Keratinocyte (primary cell): ENCODE measurements at regions not wholly inside any gene's neighbourhood (a gene's known extent, or its start where the extent isn't known, plus 50 kb on each side); places are given as distances from the start of the nearest gene placed in this dataset.

Experiments
- DNase-seq: peaks from one replicate; pipeline ENCODE4 v3.0.0-alpha.2; 2011; ENCODE audit warnings: low read depth, missing footprints, low spot score
- FAIRE-seq: peaks from 2 replicates; lab custom pipeline; 2011; peaks lifted over from hg19 to GRCh38; lab: Jason Lieb, UNC
- H2AFZ ChIP-seq: 2 replicates; pipeline ENCODE4 v1.6.0; 2012; ENCODE audit warnings: low read length, control low read depth, inconsistent platforms; ENCODE audit not compliant: control insufficient read depth
- H3K27ac ChIP-seq: 2 replicates; pipeline ENCODE4 v1.5.1; 2011; ENCODE audit warnings: low read length; ENCODE audit not compliant: control insufficient read depth, insufficient read depth
- H3K27me3 ChIP-seq: 3 replicates; pipeline ENCODE4 v1.6.0; 2011; ENCODE audit warnings: low read length; ENCODE audit not compliant: control insufficient read depth, insufficient read depth; ENCODE audit errors: extremely low read depth
- H3K36me3 ChIP-seq, 2 experiments: 2 replicates in 1 of 2; 3 replicates in 1 of 2; pipeline ENCODE4 v1.5.1; 2011; ENCODE audit warnings: low read length in 2 of 2, mild to moderate bottlenecking in 1 of 2; ENCODE audit not compliant: control insufficient read depth in 2 of 2, insufficient read depth in 2 of 2; ENCODE audit errors: extremely low read depth in 1 of 2
- H3K4me1 ChIP-seq: 3 replicates; pipeline ENCODE4 v1.5.1; 2011; ENCODE audit warnings: low read length; ENCODE audit not compliant: control insufficient read depth, insufficient read depth; ENCODE audit errors: extremely low read depth
- H3K4me2 ChIP-seq: 3 replicates; pipeline ENCODE4 v1.6.0; 2011; ENCODE audit warnings: low read depth, low read length; ENCODE audit not compliant: control insufficient read depth, insufficient read depth; ENCODE audit errors: extremely low read depth
- H3K4me3 ChIP-seq, 3 experiments: fragments of 200-600 bp in 1 of 3; sonication (generic) in 1 of 3; 2 replicates in 2 of 3; 3 replicates in 1 of 3; pipeline ENCODE4 v1.5.1; 2011 to 2016; ENCODE audit warnings: low read length in 3 of 3, mild to moderate bottlenecking in 3 of 3, control low read depth in 2 of 3, inconsistent platforms in 1 of 3, low read depth in 1 of 3, mixed read lengths in 1 of 3, mixed run types in 1 of 3, moderate library complexity in 1 of 3; ENCODE audit not compliant: control insufficient read depth in 2 of 3, insufficient read depth in 2 of 3; ENCODE audit errors: extremely low read depth in 1 of 3
- H3K79me2 ChIP-seq: 2 replicates; pipeline ENCODE4 v1.6.0; 2012; ENCODE audit warnings: low read length; ENCODE audit not compliant: control insufficient read depth, insufficient read depth
- H3K9ac ChIP-seq: 3 replicates; pipeline ENCODE4 v1.6.0; 2011; ENCODE audit warnings: low read length; ENCODE audit not compliant: control insufficient read depth, insufficient read depth; ENCODE audit errors: extremely low read depth
- H3K9me1 ChIP-seq: 3 replicates; pipeline ENCODE4 v1.6.0; 2011; ENCODE audit warnings: low read length; ENCODE audit not compliant: control insufficient read depth, insufficient read depth; ENCODE audit errors: extremely low read depth
- H3K9me3 ChIP-seq: 2 replicates; pipeline ENCODE4 v1.5.1; 2012; ENCODE audit warnings: low read depth, low read length; ENCODE audit not compliant: control insufficient read depth
- H4K20me1 ChIP-seq: 3 replicates; pipeline ENCODE4 v1.6.0; 2011; ENCODE audit warnings: low read length; ENCODE audit not compliant: control insufficient read depth, insufficient read depth; ENCODE audit errors: extremely low read depth
- EZH2 ChIP-seq: IDR thresholded peaks from one replicate; pipeline ENCODE4 v1.6.1; 2012; ENCODE audit warnings: inconsistent platforms, mild to moderate bottlenecking, low read length, moderate library complexity
- dilution Hi-C: fragments of 300-500 bp; cut with MboI; formaldehyde crosslinking; loops from one replicate; pipeline ENCODE4 v1.7.0; 2020; ENCODE audit warnings: low sequenced_read_pairs; ENCODE audit not compliant: extremely low pct_ligation_motif_present
- TF ChIP-seq, protein P1 (sequence below), 3 experiments: IDR thresholded peaks in 1 of 3; conservative IDR thresholded peaks in 1 of 3; optimal IDR thresholded peaks in 1 of 3; 2 replicates in 2 of 3; 3 replicates in 1 of 3; pipeline versions ENCODE3 to v1.5.1; 2011; ENCODE audit warnings: low read length in 3 of 3, mild to moderate bottlenecking in 3 of 3, moderate library complexity in 2 of 3, control low read depth in 1 of 3, inconsistent platforms in 1 of 3; ENCODE audit not compliant: insufficient read depth in 2 of 3; ENCODE audit errors: extremely low read depth in 1 of 3

DNA sequence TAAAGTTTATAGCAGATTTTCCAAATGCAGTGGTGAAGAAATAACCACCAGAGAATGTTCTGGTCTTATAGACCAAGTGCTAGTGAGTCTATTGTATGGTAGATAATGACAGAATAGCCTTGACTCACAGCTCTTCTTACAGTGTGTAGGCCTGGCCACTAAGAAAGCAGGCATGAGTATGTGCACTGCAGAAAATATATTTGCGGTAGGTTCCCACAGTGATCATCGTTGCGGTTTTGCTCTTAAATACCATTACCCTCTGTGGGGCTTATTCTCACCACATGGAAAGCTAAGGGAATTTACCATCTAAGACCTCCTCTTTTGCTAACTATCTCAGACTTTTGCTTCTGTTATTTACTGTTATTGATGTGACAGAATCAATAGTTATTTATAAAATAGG is 212.3 kb upstream of the SYNDIG1 start:
- Histone ChIP-seq H3K36me3 (no peaks in the 10 kb centered on the region), H3K27me3 (no peaks in the 10 kb centered on the region), H3K9me1 (no peaks in the 10 kb centered on the region), H3K4me3 (no peak overlapping the region), H3K4me2 (no peak overlapping the region), H3K27ac (no peak overlapping the region), H2AFZ (no peak overlapping the region), H3K4me1 (no peaks in the 10 kb centered on the region), H3K9ac (no peak overlapping the region), H3K9me3 (no peaks in the 10 kb centered on the region), H4K20me1 (no peaks in the 10 kb centered on the region), H3K79me2 (no peaks in the 10 kb centered on the region)
- TF ChIP-seq, protein P1, sequence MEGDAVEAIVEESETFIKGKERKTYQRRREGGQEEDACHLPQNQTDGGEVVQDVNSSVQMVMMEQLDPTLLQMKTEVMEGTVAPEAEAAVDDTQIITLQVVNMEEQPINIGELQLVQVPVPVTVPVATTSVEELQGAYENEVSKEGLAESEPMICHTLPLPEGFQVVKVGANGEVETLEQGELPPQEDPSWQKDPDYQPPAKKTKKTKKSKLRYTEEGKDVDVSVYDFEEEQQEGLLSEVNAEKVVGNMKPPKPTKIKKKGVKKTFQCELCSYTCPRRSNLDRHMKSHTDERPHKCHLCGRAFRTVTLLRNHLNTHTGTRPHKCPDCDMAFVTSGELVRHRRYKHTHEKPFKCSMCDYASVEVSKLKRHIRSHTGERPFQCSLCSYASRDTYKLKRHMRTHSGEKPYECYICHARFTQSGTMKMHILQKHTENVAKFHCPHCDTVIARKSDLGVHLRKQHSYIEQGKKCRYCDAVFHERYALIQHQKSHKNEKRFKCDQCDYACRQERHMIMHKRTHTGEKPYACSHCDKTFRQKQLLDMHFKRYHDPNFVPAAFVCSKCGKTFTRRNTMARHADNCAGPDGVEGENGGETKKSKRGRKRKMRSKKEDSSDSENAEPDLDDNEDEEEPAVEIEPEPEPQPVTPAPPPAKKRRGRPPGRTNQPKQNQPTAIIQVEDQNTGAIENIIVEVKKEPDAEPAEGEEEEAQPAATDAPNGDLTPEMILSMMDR (optimal IDR thresholded peaks at IDR 0.05 in 1 of 3, IDR thresholded peaks at IDR 0.05 in 1 of 3, conservative IDR thresholded peaks at IDR 0.05 in 1 of 3; ENCODE audit: extremely low read depth in 1 of 3, insufficient read depth in 2 of 3, low read length in 3 of 3): no peak
- TF ChIP-seq EZH2: no peak
- dilution Hi-C loops: no loop called here
- DNase-seq (no peak), FAIRE-seq (no peak)

DNA sequence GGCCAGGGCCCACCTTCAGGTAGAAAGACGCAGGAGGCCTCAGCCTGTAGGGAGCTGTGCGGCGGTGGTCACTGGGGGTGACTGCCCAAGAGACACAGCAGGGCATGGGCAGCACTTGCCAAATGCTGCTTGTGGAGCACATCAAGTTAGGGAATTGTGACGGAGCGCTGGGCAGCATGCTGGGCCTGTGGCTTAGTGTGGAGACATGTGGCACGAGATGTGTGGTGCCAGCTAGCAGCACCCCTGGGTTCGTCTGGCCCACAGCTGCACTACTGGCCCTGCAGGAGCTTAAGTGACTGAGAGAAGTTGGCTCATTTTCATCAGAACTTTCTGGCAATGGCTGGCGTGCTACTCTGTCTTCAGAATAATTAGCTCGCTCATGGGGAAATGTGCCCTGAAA is 213.1 kb upstream of the SYNDIG1 start:
- Histone ChIP-seq H3K4me2 (no peak overlapping the region), H3K36me3 (no peaks in the 10 kb centered on the region), H3K4me3 (no peak overlapping the region), H3K27me3 (no peaks in the 10 kb centered on the region), H4K20me1 (no peaks in the 10 kb centered on the region), H3K9me1 (no peaks in the 10 kb centered on the region), H3K79me2 (no peaks in the 10 kb centered on the region), H3K4me1 (no peaks in the 10 kb centered on the region), H3K27ac (no peak overlapping the region), H2AFZ (no peak overlapping the region), H3K9ac (no peak overlapping the region), H3K9me3 (no peaks in the 10 kb centered on the region)
- DNase-seq (no peak), FAIRE-seq (no peak)
- dilution Hi-C loops: no loop called here
- TF ChIP-seq EZH2: no peak
- TF ChIP-seq, protein P1 (optimal IDR thresholded peaks at IDR 0.05 in 1 of 3, IDR thresholded peaks at IDR 0.05 in 1 of 3, conservative IDR thresholded peaks at IDR 0.05 in 1 of 3; ENCODE audit: extremely low read depth in 1 of 3, insufficient read depth in 2 of 3, low read length in 3 of 3): no peak
